Iris pigment epithelial cell (primary cell): ENCODE measurements at regions not wholly inside any gene's neighbourhood (a gene's known extent, or its start where the extent isn't known, plus 50 kb on each side); places are given as distances from the start of the nearest gene placed in this dataset.

Source experiments
- DNase-seq: peaks from one replicate; pipeline ENCODE4 v3.0.0-alpha.2; 2011; ENCODE audit warnings: low read depth

DNA sequence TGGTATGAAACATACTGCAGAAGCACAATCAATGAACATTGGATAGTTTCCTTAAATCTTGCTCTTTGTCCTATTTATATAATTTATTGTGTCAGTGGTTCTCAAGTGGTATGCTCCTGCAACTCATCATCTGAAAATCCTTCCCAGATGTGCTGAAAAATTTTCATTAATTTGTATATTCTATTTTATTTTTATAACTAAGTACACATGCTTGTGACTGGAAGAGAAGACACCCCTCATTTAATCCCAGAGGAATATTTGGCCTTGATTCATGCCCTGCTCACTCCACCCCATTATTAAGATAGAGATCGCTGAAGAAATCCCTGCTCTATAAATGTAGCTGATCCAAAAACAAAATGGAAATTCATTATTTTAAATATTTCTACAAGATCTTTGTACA lies 870.5 kb upstream of the CXADR start:
- no peak for DNase-seq

DNA sequence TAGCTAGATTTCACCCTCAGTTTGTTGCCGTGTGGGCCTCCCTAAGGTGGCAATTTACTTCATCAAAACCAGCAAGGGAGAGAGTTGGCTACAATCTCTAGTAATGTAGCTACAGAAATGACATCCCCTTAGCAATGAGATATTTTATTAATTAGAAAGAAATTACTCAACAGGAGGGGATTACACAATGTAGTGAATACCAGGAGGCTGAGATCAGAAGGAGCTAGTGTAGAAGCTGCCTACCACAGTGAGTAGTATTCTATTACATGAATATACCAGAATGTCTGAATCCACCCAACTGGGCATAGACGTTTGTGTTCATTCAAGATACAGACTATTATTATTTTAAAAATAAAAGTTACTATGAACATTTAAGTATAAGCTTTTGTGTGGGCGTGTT lies 868.2 kb upstream of the CXADR start:
- DNase-seq, result peak; percentile 56

DNA sequence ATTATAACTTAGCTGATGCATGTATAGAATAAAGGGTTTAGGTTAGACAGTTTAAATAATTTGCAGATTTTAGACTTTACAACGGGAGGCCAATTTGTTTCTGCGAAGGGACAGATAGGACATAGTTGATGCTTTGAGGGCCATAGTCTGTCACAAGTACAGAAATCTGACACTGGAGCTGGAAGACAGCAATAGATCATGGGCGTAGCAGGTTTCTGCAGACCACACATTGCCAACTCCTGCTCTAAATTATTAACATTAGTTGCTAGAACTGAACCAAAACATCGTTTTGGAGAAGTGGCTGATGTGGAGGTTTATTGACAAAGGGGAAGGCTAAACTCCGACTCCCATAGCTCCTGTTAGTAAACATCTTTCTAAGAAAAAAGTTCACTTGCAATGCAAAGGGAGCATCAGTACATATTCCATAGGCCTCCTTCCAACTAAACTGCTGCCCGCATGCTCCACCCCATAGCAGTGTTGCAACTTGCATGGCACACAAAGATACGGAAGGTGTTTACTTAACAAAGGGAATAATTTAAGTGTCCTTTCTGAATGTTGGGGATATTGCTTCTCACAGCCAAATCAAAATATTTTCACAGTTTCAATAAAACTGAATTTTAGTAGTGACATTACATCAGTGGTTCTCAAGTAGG lies 862.0 kb upstream of the CXADR start:
- no peak for DNase-seq

DNA sequence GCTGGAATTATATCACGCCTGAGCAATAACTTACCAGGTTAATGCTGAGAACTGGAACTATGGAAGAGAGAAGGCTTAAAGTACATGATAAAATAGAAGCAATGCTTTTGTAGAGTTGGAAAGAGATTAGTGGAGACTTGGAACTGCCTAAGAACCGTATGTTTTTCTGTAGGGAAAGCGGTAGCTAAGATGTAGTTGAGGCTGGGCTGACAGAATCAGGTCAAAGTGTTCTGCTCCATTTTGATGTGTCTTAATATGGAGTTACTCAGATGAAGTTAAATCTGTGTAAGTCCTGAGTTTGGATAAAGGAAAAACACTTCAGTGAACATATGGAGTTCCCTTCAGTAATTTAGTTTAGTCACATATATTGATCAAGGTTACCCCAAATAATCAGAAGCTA lies 860.9 kb upstream of the CXADR start:
- DNase-seq, result no peak

DNA sequence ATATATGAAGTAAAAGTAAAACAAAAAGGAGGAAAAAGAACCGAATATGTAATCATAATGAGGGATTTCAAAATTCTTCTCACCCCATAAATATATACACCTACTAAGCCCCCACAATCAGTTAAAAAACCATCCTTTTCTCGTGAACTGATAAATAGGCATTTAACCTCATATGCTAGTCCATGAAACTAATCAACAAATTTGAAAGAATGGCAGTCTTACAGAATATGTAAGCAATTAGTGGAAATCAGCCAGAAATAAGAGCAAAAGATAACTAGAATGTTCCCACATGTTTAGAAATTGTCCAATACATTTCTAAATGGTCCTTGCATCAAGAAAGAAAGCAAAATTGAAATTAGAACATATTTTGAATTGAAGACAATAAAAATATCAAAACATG lies 849.4 kb upstream of the CXADR start:
- no peak for DNase-seq

DNA sequence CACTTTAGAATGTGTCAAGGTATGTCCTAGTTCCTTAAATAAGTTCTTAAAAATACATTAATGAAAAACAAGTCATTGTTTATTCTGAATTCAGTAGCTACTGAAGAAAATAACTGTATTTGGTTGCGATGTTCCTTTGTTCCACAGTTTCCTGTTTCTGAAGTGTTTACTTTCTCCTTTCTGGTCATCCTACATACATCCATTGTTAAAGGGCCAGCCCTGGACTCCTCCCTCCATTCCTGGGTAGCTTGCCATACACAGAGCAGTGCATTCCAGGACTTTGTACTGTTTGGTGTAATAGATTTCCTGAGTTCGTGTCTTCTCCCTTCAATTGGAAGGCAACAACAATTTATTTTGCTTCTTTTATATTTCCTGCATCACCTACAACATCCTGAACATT lies 845.4 kb upstream of the CXADR start:
- no peak for DNase-seq

DNA sequence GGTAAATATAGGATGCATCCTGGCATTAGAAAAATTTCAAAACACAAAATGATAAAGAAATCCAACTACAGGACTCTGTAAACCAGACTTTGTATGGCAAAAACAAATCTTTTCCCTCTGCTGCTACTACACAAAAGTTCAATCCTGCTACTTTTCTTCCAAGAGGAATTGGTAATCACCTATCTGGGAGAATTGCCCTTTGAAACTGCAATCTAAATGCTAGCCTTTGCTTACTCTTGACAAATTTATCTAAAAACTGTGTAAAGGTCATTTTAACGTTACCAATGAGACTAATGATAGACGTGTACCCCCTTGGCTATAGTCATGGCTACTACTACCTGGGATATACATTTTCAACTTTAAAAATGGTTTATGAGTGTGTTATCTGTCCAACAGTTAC lies 837.9 kb upstream of the CXADR start:
- no peak for DNase-seq

DNA sequence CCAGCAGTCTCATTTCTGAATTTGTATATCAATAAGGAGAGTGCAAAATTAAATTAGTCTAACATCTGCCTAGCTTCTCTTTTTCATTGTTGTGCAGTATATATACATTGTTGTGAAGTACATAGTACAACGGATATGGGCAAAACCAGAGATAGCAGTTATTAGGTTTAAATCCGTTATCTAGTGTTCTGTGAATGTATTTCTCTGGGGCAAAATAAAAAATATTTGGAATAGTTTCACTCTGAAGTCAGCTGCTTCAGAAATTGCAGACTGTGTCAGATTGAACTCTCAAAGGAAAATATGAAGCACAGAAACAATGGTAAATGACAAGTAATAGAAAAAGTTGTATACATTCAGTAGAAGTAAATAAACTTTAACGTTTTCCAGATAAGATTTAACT lies 836.5 kb upstream of the CXADR start:
- DNase-seq, result peak; percentile 22

- no peak for DNase-seq
Measured at GRCh38 chr21:16678429-16679160, 834.2 kb upstream of the CXADR start.

- no peak for DNase-seq
Measured at GRCh38 chr21:16695074-16695473, 817.8 kb upstream of the CXADR start.

GRCh38 chr21:16707274-16707673 lies 805.6 kb upstream of the CXADR start:
- DNase-seq, result no peak

GRCh38 chr21:16708101-16708835 lies 804.6 kb upstream of the CXADR start:
- DNase-seq, result peak; percentile 30

GRCh38 chr21:16709866-16710550 lies 802.8 kb upstream of the CXADR start:
- DNase-seq, result peak; percentile 42

- no peak for DNase-seq
Measured at GRCh38 chr21:16711757-16712156, 801.1 kb upstream of the CXADR start.

DNA sequence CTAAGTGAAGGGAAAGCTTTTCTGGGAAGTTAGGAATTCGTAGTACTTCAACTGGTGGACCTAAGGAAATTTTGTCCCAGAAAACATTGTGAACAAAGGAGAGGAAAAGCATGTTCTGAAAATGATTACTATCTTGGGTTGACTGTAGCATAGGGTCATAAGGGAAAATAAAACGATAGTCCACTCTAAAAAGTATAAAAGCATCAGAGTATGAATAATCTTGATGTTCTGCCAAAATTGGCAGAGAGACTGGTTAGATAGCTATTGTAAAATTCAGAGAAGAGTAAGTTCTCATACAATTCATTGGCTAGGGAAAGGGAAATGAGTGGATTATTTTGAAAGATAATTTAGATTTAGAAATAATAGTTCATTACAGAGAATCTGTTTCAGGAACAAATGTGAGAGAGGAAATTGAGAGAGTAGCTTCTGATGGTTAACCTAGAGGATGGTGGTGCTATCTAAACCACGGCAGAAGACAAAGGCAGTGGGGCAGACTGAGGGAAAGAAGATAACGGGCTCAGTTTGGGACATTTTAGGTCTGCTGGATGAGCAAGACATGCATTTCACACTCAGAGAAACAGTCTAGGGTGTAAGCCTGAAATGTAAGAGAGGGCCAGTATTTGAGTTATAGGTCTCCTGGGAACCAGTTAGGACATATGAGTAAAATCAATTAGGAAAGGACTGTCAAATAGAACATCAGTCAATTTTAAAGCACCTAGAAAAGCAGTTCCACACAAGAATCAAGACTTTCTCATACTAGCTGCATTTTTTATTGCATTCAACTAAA lies 799.3 kb upstream of the CXADR start:
- peak; percentile 19 for DNase-seq

- DNase-seq, result no peak
Measured at GRCh38 chr21:16740511-16740910, 772.3 kb upstream of the CXADR start.

- no peak for DNase-seq
Measured at GRCh38 chr21:16741141-16741665, 771.6 kb upstream of the CXADR start.

DNA sequence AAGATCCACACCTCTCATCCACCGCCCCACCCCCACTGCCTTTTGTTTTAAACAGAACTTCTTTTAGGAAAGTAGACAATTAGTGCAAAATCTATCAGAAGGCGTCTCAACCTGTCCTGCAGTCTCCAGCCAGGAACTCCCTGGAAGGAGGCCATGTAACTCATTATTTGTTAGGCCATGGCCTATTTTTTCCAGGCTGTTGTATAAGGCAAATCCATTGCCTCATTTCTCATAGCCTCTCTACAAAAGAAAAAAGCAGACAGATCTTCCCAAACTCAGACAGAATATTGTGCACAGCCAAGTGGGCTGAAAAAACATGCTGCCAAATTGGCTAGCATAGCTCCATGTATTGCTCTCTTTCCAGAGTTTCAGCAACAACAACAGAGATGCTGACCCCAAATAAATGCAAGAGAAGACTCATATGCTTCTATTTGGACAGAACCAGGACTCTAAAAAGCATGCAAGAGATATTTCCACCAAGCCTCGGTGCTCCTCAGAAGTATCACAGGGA lies 770.7 kb upstream of the CXADR start:
- DNase-seq, result no peak

GRCh38 chr21:16742741-16743140 lies 770.1 kb upstream of the CXADR start:
- DNase-seq, result no peak

- DNase-seq, result no peak
Measured at GRCh38 chr21:16743317-16743716, 769.5 kb upstream of the CXADR start.

DNA sequence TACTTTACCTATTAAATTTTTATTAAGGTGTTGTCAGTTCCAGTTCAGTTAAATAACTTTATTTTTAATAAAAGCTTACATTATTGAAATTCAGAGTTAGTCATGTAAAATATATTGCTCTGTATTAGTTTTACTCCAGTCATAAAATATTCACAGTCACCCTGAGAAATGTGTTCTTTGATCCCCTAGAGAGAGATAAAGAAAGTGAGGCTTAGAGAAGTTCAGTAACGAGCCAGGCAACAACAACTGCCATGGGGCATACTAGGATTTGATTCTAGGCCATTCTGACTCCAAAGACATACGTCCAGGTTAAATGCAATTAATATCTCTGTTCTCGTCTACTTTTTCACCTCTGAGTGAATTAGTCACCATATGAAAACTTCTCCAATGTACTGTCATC lies 761.9 kb upstream of the CXADR start:
- DNase-seq, result no peak
